K562 (cell line): ENCODE measurements at regions not wholly inside any gene's neighbourhood (a gene's known extent, or its start where the extent isn't known, plus 50 kb on each side); places are given as distances from the start of the nearest gene placed in this dataset.

Source experiments
- ATAC-seq: fragments of 200-7000 bp; cut with Tn5 transposase; 3 replicates; pipeline ENCODE4 v1.9.1; 2020; ENCODE audit warnings: moderate library complexity
- BruUV-seq: library from RNA; stranded (reverse); fragments of 400-500 nt; replicated peaks from 2 replicates; lab custom pipeline; 2021; lab: Mats Ljungman, UMichigan
- CTCF ChIA-PET: fragments of 300-600 bp; formaldehyde crosslinking; extraction: SDS; loops from one replicate; lab custom pipeline; 2021; ENCODE audit warnings: low intra/inter-chr PET ratio; lab: Yijun Ruan, JAX
- POLR2A ChIA-PET: fragments of 300-600, 350-650 bp; sonication (Branson Sonifier 250); formaldehyde crosslinking; extraction: SDS; loops from one replicate; lab custom pipeline; 2021; ENCODE audit warnings: antibody characterized with exemption, inconsistent platforms; lab: Yijun Ruan, JAX
- DNase-seq, 4 experiments: peaks; one replicate each; pipeline versions ENCODE4 v3.0.0 to v3.0.0-alpha.2; 2011 to 2018; ENCODE audit warnings: low spot score in 3 of 4, mixed read lengths in 3 of 4; ENCODE audit errors: extremely low read depth in 1 of 4
- FAIRE-seq: peaks from 2 replicates; lab custom pipeline; 2011; peaks lifted over from hg19 to GRCh38; lab: Jason Lieb, UNC
- H2AFZ ChIP-seq: 2 replicates; pipeline ENCODE4 v1.6.0; 2011; ENCODE audit warnings: low read depth, low read length, control low read depth, inconsistent platforms
- H3K27ac ChIP-seq: fragments of 200-600 bp; 3 replicates; pipeline ENCODE4 v1.8.0; 2011; ENCODE audit warnings: low read depth, mild to moderate bottlenecking, control low read depth, inconsistent platforms, low read length, moderate library complexity, mixed read lengths; ENCODE audit errors: extremely low read depth
- H3K27me3 ChIP-seq, 2 experiments: fragments of 300-600 bp in 1 of 2; 2 replicates in 1 of 2; 3 replicates in 1 of 2; pipeline versions ENCODE4 v1.6.0 to v1.8.0; 2011; ENCODE audit warnings: inconsistent platforms in 2 of 2, low read length in 2 of 2, mild to moderate bottlenecking in 1 of 2, mixed read lengths in 1 of 2, moderate library complexity in 1 of 2; ENCODE audit not compliant: control insufficient read depth in 2 of 2, insufficient read depth in 2 of 2
- H3K36me3 ChIP-seq: fragments of 300-600 bp; 3 replicates; pipeline ENCODE4 v1.8.0; 2011; ENCODE audit warnings: mild to moderate bottlenecking, low read length, inconsistent platforms; ENCODE audit not compliant: control insufficient read depth, insufficient read depth
- H3K4me1 ChIP-seq, 2 experiments: fragments of 200-600 bp in 1 of 2; replicated peaks in 1 of 2; 2 replicates in 1 of 2; 3 replicates in 1 of 2; pipeline versions ENCODE4 v1.5.1 to v1.8.0; 2011; ENCODE audit warnings: inconsistent platforms in 2 of 2, low read length in 2 of 2, mild to moderate bottlenecking in 1 of 2, mixed read lengths in 1 of 2, moderate library complexity in 1 of 2; ENCODE audit not compliant: control insufficient read depth in 2 of 2, insufficient read depth in 2 of 2
- H3K4me2 ChIP-seq: 2 replicates; pipeline ENCODE4 v1.6.1; 2011; ENCODE audit warnings: low read length, control low read depth, inconsistent platforms, mixed read lengths; ENCODE audit not compliant: insufficient read depth
- H3K4me3 ChIP-seq: fragments of 200-600 bp; sonication (generic), shearing (Covaris generic); 2 replicates; pipeline ENCODE4 v1.5.1; 2016; ENCODE audit warnings: control low read depth, inconsistent platforms
- H3K79me2 ChIP-seq: fragments of 200-600 bp; 3 replicates; pipeline ENCODE4 v1.8.0; 2011; ENCODE audit warnings: low read length, inconsistent platforms; ENCODE audit not compliant: control insufficient read depth, insufficient read depth
- H3K9ac ChIP-seq, 2 experiments: 2 replicates each; pipeline versions ENCODE4 v1.6.0 to v1.6.1; 2011; ENCODE audit warnings: low read depth in 2 of 2, low read length in 2 of 2, control low read depth in 1 of 2, inconsistent platforms in 1 of 2, mild to moderate bottlenecking in 1 of 2, mixed read lengths in 1 of 2; ENCODE audit not compliant: insufficient read depth in 1 of 2
- H3K9me1 ChIP-seq: one replicate; pipeline ENCODE4 v1.6.0; 2011; ENCODE audit warnings: inconsistent platforms, mild to moderate bottlenecking, low read length, moderate library complexity; ENCODE audit not compliant: control insufficient read depth, insufficient read depth
- H3K9me3 ChIP-seq: replicated peaks from 2 replicates; pipeline ENCODE4 v1.5.1; 2011; ENCODE audit warnings: low read depth, low read length, inconsistent platforms; ENCODE audit not compliant: control insufficient read depth, insufficient read depth
- H4K20me1 ChIP-seq: replicated peaks from 2 replicates; pipeline ENCODE4 v1.6.1; 2011; ENCODE audit warnings: low read length, inconsistent platforms, mixed read lengths; ENCODE audit not compliant: control insufficient read depth, insufficient read depth
- CBX5 ChIP-seq: IDR thresholded peaks from 2 replicates; pipeline ENCODE4 v1.6.1; 2014; ENCODE audit warnings: low read depth, borderline replicate concordance
- MGA ChIP-seq: fragments of 450-650 bp; IDR thresholded peaks from 2 replicates; pipeline ENCODE4 v1.6.1; 2016; ENCODE audit warnings: mild to moderate bottlenecking, moderate library complexity
- MTA2 ChIP-seq: fragments of 450-650 bp; IDR thresholded peaks from 2 replicates; pipeline ENCODE4 v1.6.1; 2016; ENCODE audit warnings: low read depth
- PHB2 ChIP-seq: fragments of 450-650 bp; IDR thresholded peaks from 2 replicates; pipeline ENCODE4 v1.6.1; 2017; ENCODE audit warnings: low read depth
- THRAP3 ChIP-seq: fragments of 450-650 bp; IDR thresholded peaks from 2 replicates; pipeline ENCODE4 v1.6.1; 2016; ENCODE audit warnings: mild to moderate bottlenecking, inconsistent platforms, borderline replicate concordance
- ZNF354B ChIP-seq: fragments of 250-450 bp; sonication (Bioruptor Pico); IDR thresholded peaks from 2 replicates; pipeline ENCODE4 v1.4.0; 2020
- WGBS: fragments of 100-300 bp; shearing (Covaris generic); methylation state at CpG from one replicate; pipeline ENCODE4 v1.1.6; 2016; ENCODE audit warnings: low coverage, mixed read lengths; ENCODE audit not compliant: insufficient coverage; ENCODE audit errors: missing lambda C conversion rate; 5-methylcytosine and 5-hydroxymethylcytosine counted together
- in situ Hi-C: fragments of 300-500 bp; cut with MboI; formaldehyde crosslinking; loops from 4 replicates; pipeline ENCODE4 v1.15.0; 2018; ENCODE audit warnings: inconsistent platforms, mixed read lengths
- intact Hi-C: fragments of 100-400 bp; cut with micrococcal nuclease; formaldehyde crosslinking; loops from 2 replicates; pipeline ENCODE4 v1.14.2; 2022
- TF ChIP-seq, protein P1 (sequence below): IDR thresholded peaks from 2 replicates; pipeline ENCODE4 v1.6.1; 2016; ENCODE audit warnings: missing genetic modification characterization, missing compliant biosample characterization

- ATAC-seq (no peak), DNase-seq (no peak), FAIRE-seq (no peak)
- BruUV-seq: no TSS peak
- no peaks in the 10 kb centered on the region for H3K4me1 ChIP-seq
- POLR2A ChIA-PET: no interaction called here
- H3K36me3 ChIP-seq: no peaks in the 10 kb centered on the region
- H3K4me3 ChIP-seq: no peak overlapping the region
- CTCF ChIA-PET: no interaction called here
- H3K9ac ChIP-seq: no peak overlapping the region
- no peak for TF ChIP-seq ZNF354B
- no peak for TF ChIP-seq MTA2
- no peak for TF ChIP-seq PHB2
- no peak for TF ChIP-seq CBX5
- TF ChIP-seq THRAP3: no peak
- TF ChIP-seq MGA: no peak
- TF ChIP-seq, protein P1, sequence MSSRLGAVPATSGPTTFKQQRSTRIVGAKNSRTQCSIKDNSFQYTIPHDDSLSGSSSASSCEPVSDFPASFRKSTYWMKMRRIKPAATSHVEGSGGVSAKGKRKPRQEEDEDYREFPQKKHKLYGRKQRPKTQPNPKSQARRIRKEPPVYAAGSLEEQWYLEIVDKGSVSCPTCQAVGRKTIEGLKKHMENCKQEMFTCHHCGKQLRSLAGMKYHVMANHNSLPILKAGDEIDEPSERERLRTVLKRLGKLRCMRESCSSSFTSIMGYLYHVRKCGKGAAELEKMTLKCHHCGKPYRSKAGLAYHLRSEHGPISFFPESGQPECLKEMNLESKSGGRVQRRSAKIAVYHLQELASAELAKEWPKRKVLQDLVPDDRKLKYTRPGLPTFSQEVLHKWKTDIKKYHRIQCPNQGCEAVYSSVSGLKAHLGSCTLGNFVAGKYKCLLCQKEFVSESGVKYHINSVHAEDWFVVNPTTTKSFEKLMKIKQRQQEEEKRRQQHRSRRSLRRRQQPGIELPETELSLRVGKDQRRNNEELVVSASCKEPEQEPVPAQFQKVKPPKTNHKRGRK (tag): no peak
- TF ChIP-seq, all 486 proteins: peak for 0
- H3K9me3 ChIP-seq: no peaks in the 10 kb centered on the region
- H3K79me2 ChIP-seq: no peaks in the 10 kb centered on the region
- intact Hi-C loops (no loop called here), in situ Hi-C loops (no loop called here)
- H3K9me1 ChIP-seq: no peaks in the 10 kb centered on the region
- H3K4me2 ChIP-seq: no peak overlapping the region
- no peaks in the 10 kb centered on the region for H3K27me3 ChIP-seq
- no peak overlapping the region for H3K27ac ChIP-seq
- H2AFZ ChIP-seq: no peak overlapping the region
- 0% methylated on average over 1 of the region's 1 CpG for WGBS
- no peaks in the 10 kb centered on the region for H4K20me1 ChIP-seq
Observed at GRCh38 chr5:106380736-106381135, 1290.0 kb downstream of the EFNA5 start.
